H1 (cell line): ENCODE measurements at regions not wholly inside any gene's neighbourhood (a gene's known extent, or its start where the extent isn't known, plus 50 kb on each side); places are given as distances from the start of the nearest gene placed in this dataset.

Experiments
- EP300 ChIP-seq, 2 experiments: IDR thresholded peaks; 1 replicate in 1 of 2; 2 replicates in 1 of 2; pipeline ENCODE4 v1.6.1; 2011 to 2012; ENCODE audit warnings: low read depth in 2 of 2, low read length in 2 of 2, mild to moderate bottlenecking in 2 of 2, borderline replicate concordance in 1 of 2, inconsistent platforms in 1 of 2, moderate library complexity in 1 of 2
- GTF2F1 ChIP-seq: IDR thresholded peaks from 2 replicates; pipeline ENCODE4 v1.6.1; 2012; ENCODE audit warnings: low read depth, low read length, improper control_type of control experiment, borderline replicate concordance
- KDM1A ChIP-seq: fragments of 200-600, 300-600 bp; sonication (generic); IDR thresholded peaks from 2 replicates; pipeline ENCODE4 v1.7.1; 2016; ENCODE audit warnings: mild to moderate bottlenecking, low read length, borderline replicate concordance
- NRF1 ChIP-seq: IDR thresholded peaks from 2 replicates; pipeline ENCODE4 v1.6.1; 2011; ENCODE audit warnings: mild to moderate bottlenecking, low read depth, low read length, improper control_type of control experiment
- SAP30 ChIP-seq: fragments of 300-600 bp; sonication (generic); IDR thresholded peaks from 2 replicates; pipeline ENCODE4 v1.7.1; 2012; ENCODE audit warnings: low read length, moderate library complexity, mild to moderate bottlenecking, inconsistent platforms; ENCODE audit not compliant: insufficient read depth, insufficient replicate concordance
- SIRT6 ChIP-seq: IDR thresholded peaks from one replicate; pipeline ENCODE4 v1.7.1; 2012; ENCODE audit warnings: low read length, inconsistent platforms
- TCF12 ChIP-seq: IDR thresholded peaks from 2 replicates; pipeline ENCODE4 v1.6.1; 2011; ENCODE audit warnings: low read depth, mild to moderate bottlenecking, low read length
- TF ChIP-seq, protein P1 (sequence below): IDR thresholded peaks from 2 replicates; pipeline ENCODE4 v1.6.1; 2011; ENCODE audit warnings: low read depth, mild to moderate bottlenecking, low read length; ENCODE audit not compliant: insufficient read depth

DNA sequence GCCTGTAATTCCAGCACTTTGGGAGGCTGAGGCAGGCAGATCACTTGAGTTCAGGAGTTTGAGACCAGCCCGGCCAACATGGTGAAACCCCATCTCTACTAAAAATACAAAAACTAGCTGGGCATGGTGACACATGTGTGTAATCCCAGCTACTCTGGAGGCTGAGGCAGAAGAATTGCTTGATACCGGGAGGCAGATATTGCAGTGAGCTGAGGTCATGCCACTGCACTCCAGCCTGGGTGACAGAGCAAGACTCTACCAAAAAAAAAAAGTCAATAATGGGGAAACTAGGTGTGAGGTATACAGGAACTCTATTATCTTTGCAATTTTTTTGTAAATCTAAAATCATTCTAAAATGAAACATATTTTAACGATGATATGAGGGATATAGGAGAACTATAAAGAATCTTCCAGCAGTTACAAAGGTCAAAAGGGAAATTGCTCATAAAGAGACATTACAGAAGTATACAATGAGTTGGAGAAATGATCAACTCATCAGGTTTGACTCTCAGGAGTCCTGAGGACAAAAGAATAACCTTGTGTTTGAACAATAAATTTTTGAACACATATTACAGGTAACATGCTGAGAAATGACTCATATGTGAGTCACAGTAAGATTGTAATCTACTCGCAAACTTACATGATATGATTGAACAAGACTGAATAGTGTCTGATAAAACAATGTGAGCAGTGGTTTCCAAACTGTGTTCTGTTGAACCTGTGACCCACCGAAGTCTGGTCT, 272.6 kb downstream of the FGFR2 start (continued):
- TF ChIP-seq, protein P1, sequence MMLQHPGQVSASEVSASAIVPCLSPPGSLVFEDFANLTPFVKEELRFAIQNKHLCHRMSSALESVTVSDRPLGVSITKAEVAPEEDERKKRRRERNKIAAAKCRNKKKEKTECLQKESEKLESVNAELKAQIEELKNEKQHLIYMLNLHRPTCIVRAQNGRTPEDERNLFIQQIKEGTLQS = no peak
- no peak for TF ChIP-seq GTF2F1
- no peak for TF ChIP-seq SAP30
- TF ChIP-seq KDM1A = no peak
- TF ChIP-seq TCF12 = no peak
- no peak for TF ChIP-seq SIRT6
- TF ChIP-seq EP300 (IDR thresholded peaks at IDR 0.05; ENCODE audit: borderline replicate concordance in 1 of 2, low read depth in 2 of 2, low read length in 2 of 2) = no peak
- TF ChIP-seq NRF1 = no peak
